Suprapubic skin (tissue), 4 donors: ENCODE measurements at regions not wholly inside any gene's neighbourhood (a gene's known extent, or its start where the extent isn't known, plus 50 kb on each side); places are given as distances from the start of the nearest gene placed in this dataset.

Experiments
- DNase-seq, 2 donors: peaks; one replicate each; pipeline ENCODE4 v3.0.0-alpha.2; 2019; ENCODE audit warnings: low spot score in 2 of 2
- H3K27ac ChIP-seq: fragments of 200-600 bp; sonication (generic); one replicate; pipeline ENCODE4 v1.5.1; 2019
- H3K27me3 ChIP-seq: fragments of 200-600 bp; sonication (generic); one replicate; pipeline ENCODE4 v1.5.1; 2019
- H3K36me3 ChIP-seq: fragments of 200-600 bp; sonication (generic); one replicate; pipeline ENCODE4 v1.5.1; 2019
- H3K4me1 ChIP-seq: fragments of 200-600 bp; sonication (generic); one replicate; pipeline ENCODE4 v1.5.1; 2019
- H3K4me3 ChIP-seq: fragments of 200-600 bp; sonication (generic); one replicate; pipeline ENCODE4 v1.5.1; 2019; ENCODE audit warnings: mild to moderate bottlenecking
- H3K9me3 ChIP-seq: fragments of 200-600 bp; sonication (generic); one replicate; pipeline ENCODE4 v1.5.1; 2019
- CTCF ChIP-seq, 2 donors: fragments of 200-600 bp in 1 of 2; fragments of 450-650 bp in 1 of 2; sonication (generic) in 1 of 2; IDR thresholded peaks; one replicate each; pipeline ENCODE4 v1.5.1; 2016 to 2019; ENCODE audit warnings: antibody characterized with exemption in 2 of 2, mild to moderate bottlenecking in 1 of 2, moderate library complexity in 1 of 2
- EP300 ChIP-seq: sonication (generic); formaldehyde crosslinking; IDR thresholded peaks from one replicate; pipeline ENCODE4 v1.6.1; 2017; ENCODE audit warnings: antibody characterized with exemption
- POLR2A ChIP-seq, 2 donors: fragments of 450-650 bp; IDR thresholded peaks; one replicate each; pipeline ENCODE4 v1.6.1; 2017; ENCODE audit warnings: antibody characterized with exemption in 2 of 2, mild to moderate bottlenecking in 2 of 2, moderate library complexity in 2 of 2
- POLR2AphosphoS5 ChIP-seq, 3 donors: sonication (generic); formaldehyde crosslinking; IDR thresholded peaks; one replicate each; pipeline ENCODE4 v1.6.1; 2017; ENCODE audit warnings: antibody characterized with exemption in 3 of 3
- WGBS: methylation state at CpG from one replicate; pipeline ENCODE4 v1.1.5; 2018; 5-methylcytosine and 5-hydroxymethylcytosine counted together

GRCh38 chr6:90936286-90936685 lies 349.4 kb upstream of the MAP3K7 start:
- Histone ChIP-seq H3K36me3 (no peaks in the 10 kb centered on the region), H3K27ac (no peak overlapping the region), H3K27me3 (no peaks in the 10 kb centered on the region), H3K4me3 (no peak overlapping the region), H3K9me3 (no peaks in the 10 kb centered on the region), H3K4me1 (no peaks in the 10 kb centered on the region)
- no peak for DNase-seq
- 82% methylated on average over 5 of the region's 5 CpGs for WGBS
- TF ChIP-seq EP300 (no peak), POLR2A (IDR thresholded peaks at IDR 0.05) (no peak), CTCF (IDR thresholded peaks at IDR 0.05) (no peak), POLR2AphosphoS5 (IDR thresholded peaks at IDR 0.05) (no peak)

- no peak for DNase-seq
- no peaks in the 10 kb centered on the region for H3K27me3 ChIP-seq
- H3K36me3 ChIP-seq: no peaks in the 10 kb centered on the region
- no peak overlapping the region for H3K27ac ChIP-seq
- 92% methylated on average over 7 of the region's 7 CpGs for WGBS
- H3K4me1 ChIP-seq: no peaks in the 10 kb centered on the region
- TF ChIP-seq EP300 (no peak), POLR2A (IDR thresholded peaks at IDR 0.05) (no peak), CTCF (IDR thresholded peaks at IDR 0.05) (no peak), POLR2AphosphoS5 (IDR thresholded peaks at IDR 0.05) (no peak)
- no peak overlapping the region for H3K4me3 ChIP-seq
- no peaks in the 10 kb centered on the region for H3K9me3 ChIP-seq
These were observed 348.1 kb upstream of the MAP3K7 start for GRCh38 chr6:90934966-90935365.

GRCh38 chr6:90934081-90934480 lies 347.2 kb upstream of the MAP3K7 start:
- WGBS: 88% methylated on average over 5 of the region's 5 CpGs
- no peak for TF ChIP-seq CTCF (IDR thresholded peaks at IDR 0.05)
- no peak for TF ChIP-seq EP300
- TF ChIP-seq POLR2A (IDR thresholded peaks at IDR 0.05): no peak
- TF ChIP-seq POLR2AphosphoS5 (IDR thresholded peaks at IDR 0.05): no peak
- Histone ChIP-seq H3K4me3 (no peak overlapping the region), H3K4me1 (no peaks in the 10 kb centered on the region), H3K27me3 (no peaks in the 10 kb centered on the region), H3K27ac (no peak overlapping the region), H3K9me3 (no peaks in the 10 kb centered on the region), H3K36me3 (no peaks in the 10 kb centered on the region)
- no peak for DNase-seq

DNA sequence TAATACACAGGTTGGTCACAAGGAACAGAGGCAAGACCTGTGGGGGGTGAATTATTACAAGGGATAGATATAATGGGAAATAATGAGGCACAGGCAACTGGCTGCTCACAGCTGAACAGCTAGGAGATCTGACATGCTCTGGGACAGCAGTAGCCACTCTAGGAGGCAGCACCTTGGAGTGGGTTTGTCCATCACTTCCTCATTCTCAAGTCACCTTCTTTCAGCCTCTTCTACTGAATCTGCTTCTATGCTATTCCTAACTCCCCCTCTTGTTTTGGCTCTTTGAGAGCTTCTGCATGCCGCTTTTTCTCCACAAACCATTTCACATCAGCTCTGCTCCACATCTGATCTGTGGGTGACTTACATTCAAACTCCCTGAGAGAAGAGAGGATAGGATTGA lies 345.5 kb upstream of the MAP3K7 start:
- 100% methylated on average over 1 of the region's 1 CpG for WGBS
- Histone ChIP-seq H3K27ac (no peak overlapping the region), H3K36me3 (no peaks in the 10 kb centered on the region), H3K4me3 (no peak overlapping the region), H3K4me1 (no peaks in the 10 kb centered on the region), H3K27me3 (no peaks in the 10 kb centered on the region), H3K9me3 (no peaks in the 10 kb centered on the region)
- DNase-seq: no peak
- no peak for TF ChIP-seq EP300
- no peak for TF ChIP-seq CTCF (IDR thresholded peaks at IDR 0.05)
- no peak for TF ChIP-seq POLR2A (IDR thresholded peaks at IDR 0.05)
- no peak for TF ChIP-seq POLR2AphosphoS5 (IDR thresholded peaks at IDR 0.05)

- Histone ChIP-seq H3K36me3 (no peaks in the 10 kb centered on the region), H3K27ac (no peak overlapping the region), H3K9me3 (no peaks in the 10 kb centered on the region), H3K4me1 (no peaks in the 10 kb centered on the region), H3K4me3 (no peak overlapping the region), H3K27me3 (no peaks in the 10 kb centered on the region)
- TF ChIP-seq POLR2AphosphoS5 (IDR thresholded peaks at IDR 0.05) (no peak), EP300 (no peak), POLR2A (IDR thresholded peaks at IDR 0.05) (no peak), CTCF (IDR thresholded peaks at IDR 0.05) (no peak)
- WGBS: 77% methylated on average over 2 of the region's 2 CpGs
- no peak for DNase-seq
These were observed 341.2 kb upstream of the MAP3K7 start for GRCh38 chr6:90928051-90928450.
